ENCODE measurements at regions not wholly inside any gene's neighbourhood (a gene's known extent, or its start where the extent isn't known, plus 50 kb on each side); places are given as distances from the start of the nearest gene placed in this dataset.

DNA sequence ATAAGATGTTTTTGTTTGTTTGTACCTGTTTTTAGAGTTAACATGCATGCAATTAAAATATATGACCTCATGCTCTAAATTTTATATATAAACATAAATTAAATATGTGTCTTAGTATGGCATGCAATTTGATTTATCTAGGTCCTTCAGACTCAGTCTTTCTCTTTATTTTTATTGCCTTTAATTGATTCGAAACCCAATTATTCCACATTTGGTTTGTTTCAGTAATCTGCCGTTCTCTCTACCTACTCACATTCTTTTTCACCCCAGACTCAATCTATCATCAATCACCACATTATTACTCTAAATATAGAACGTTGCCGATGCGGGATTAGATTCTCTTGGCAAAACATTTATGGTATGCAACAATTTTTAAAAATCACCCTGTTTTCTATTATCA lies 1492.8 kb downstream of the RAPGEF2 start:
- TF ChIP-seq, protein P1, sequence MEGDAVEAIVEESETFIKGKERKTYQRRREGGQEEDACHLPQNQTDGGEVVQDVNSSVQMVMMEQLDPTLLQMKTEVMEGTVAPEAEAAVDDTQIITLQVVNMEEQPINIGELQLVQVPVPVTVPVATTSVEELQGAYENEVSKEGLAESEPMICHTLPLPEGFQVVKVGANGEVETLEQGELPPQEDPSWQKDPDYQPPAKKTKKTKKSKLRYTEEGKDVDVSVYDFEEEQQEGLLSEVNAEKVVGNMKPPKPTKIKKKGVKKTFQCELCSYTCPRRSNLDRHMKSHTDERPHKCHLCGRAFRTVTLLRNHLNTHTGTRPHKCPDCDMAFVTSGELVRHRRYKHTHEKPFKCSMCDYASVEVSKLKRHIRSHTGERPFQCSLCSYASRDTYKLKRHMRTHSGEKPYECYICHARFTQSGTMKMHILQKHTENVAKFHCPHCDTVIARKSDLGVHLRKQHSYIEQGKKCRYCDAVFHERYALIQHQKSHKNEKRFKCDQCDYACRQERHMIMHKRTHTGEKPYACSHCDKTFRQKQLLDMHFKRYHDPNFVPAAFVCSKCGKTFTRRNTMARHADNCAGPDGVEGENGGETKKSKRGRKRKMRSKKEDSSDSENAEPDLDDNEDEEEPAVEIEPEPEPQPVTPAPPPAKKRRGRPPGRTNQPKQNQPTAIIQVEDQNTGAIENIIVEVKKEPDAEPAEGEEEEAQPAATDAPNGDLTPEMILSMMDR (IDR thresholded peaks at IDR 0.05) = no peak
- TF ChIP-seq POLR2A (IDR thresholded peaks at IDR 0.05) = no peak
